Testis (tissue), 2 donors: ENCODE measurements at regions not wholly inside any gene's neighbourhood (a gene's known extent, or its start where the extent isn't known, plus 50 kb on each side); places are given as distances from the start of the nearest gene placed in this dataset.

Experiments used
- POLR2A ChIP-seq: fragments of 450-650 bp; IDR thresholded peaks from one replicate; pipeline ENCODE4 v1.6.1; 2017; ENCODE audit warnings: antibody characterized with exemption, mild to moderate bottlenecking, moderate library complexity
- TF ChIP-seq, protein P1 (sequence below), 3 experiments: fragments of 450-650 bp in 2 of 3; fragments of 200-600 bp in 1 of 3; sonication (generic) in 1 of 3; IDR thresholded peaks; one replicate each; pipeline ENCODE4 v1.5.1; 2016 to 2019; ENCODE audit warnings: antibody characterized with exemption in 3 of 3, mild to moderate bottlenecking in 2 of 3, moderate library complexity in 1 of 3

DNA sequence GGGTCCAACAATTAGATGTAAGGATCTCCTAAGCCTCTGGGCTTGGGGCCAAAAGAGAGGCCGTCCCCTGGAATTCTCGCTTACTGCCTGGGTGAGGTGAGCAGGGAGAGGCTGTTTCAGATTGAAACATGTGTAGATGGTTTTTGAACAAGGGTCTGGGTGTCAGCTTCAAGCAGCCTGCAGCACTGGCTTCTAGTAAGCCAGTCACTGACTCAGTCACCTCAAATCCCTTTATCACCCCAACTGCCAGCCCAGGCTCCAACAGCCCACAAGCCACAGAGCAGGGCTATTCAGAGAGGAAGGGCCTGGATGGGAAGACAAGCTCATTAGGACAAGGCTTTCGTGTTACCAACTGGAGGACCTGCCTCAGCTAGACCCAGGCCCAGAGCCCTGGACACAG is 180.2 kb downstream of the CCT6B start:
- TF ChIP-seq POLR2A = no peak
- TF ChIP-seq, protein P1, sequence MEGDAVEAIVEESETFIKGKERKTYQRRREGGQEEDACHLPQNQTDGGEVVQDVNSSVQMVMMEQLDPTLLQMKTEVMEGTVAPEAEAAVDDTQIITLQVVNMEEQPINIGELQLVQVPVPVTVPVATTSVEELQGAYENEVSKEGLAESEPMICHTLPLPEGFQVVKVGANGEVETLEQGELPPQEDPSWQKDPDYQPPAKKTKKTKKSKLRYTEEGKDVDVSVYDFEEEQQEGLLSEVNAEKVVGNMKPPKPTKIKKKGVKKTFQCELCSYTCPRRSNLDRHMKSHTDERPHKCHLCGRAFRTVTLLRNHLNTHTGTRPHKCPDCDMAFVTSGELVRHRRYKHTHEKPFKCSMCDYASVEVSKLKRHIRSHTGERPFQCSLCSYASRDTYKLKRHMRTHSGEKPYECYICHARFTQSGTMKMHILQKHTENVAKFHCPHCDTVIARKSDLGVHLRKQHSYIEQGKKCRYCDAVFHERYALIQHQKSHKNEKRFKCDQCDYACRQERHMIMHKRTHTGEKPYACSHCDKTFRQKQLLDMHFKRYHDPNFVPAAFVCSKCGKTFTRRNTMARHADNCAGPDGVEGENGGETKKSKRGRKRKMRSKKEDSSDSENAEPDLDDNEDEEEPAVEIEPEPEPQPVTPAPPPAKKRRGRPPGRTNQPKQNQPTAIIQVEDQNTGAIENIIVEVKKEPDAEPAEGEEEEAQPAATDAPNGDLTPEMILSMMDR (IDR thresholded peaks at IDR 0.05) = no peak
